DMS 273 (cell line): ENCODE measurements at regions not wholly inside any gene's neighbourhood (a gene's known extent, or its start where the extent isn't known, plus 50 kb on each side); places are given as distances from the start of the nearest gene placed in this dataset.
A peak's percentile ranks its signal among the peaks of the same experiment; 100 is the strongest.

Experiments used
- DNase-seq: peaks from one replicate; lab custom pipeline; 2025; ENCODE audit not compliant: unreplicated experiment; lab: John Stamatoyannopoulos, UW

DNA sequence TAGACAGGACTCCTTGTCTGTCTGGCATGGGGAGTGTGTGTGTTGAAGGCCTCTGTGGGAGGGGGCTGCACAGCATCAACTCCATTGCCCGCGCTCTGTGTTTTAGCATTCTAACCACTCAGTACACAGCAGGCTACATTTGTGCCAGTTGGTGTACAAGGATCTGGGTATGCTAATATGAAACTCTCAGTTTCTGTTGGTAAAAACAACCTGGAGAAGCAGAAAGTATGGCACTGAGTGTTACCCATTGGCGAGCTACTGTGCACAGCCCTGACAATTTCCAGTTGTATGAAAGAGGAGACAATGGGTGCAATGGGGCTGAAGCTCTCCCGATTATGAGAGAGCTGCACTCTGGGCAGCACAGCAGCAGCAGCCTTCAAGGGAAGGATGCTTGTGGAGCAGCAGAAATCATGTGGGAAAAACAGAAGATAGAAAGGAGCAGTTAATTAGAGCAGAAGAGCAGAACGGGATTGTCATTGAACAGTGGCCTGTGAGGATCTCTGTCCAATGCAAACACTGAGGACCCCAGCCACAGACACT is 443.6 kb downstream of the CBLN2 start:
- no peak for DNase-seq

GRCh38 chr18:72091369-72091768 is 452.8 kb downstream of the CBLN2 start:
- DNase-seq: no peak

DNA sequence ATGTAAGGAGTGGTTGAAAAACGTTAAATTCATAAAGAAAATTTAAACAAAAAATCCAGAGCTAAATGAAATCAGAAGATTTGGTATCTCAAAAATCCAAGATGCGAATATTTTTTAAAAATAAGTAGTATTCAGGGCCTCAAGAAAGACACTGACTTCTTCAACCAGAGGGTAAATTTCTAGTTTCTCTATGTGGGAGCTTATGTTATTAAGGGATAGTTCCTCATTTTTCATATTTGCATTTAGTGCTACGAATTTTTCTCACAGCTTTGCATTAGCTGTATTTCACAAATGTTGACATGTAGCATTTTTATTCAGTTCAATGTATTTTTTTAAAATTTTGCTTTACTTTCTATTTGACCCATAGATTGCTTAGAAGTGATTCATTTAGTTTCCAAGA is 454.7 kb downstream of the CBLN2 start:
- no peak for DNase-seq

GRCh38 chr18:72086421-72086820 is 457.7 kb downstream of the CBLN2 start:
- DNase-seq: peak; percentile 38

- DNase-seq: no peak
Observed at GRCh38 chr18:72075040-72075439, 469.1 kb downstream of the CBLN2 start.

- no peak for DNase-seq
Observed at GRCh38 chr18:72063001-72063400, 481.1 kb downstream of the CBLN2 start.

DNA sequence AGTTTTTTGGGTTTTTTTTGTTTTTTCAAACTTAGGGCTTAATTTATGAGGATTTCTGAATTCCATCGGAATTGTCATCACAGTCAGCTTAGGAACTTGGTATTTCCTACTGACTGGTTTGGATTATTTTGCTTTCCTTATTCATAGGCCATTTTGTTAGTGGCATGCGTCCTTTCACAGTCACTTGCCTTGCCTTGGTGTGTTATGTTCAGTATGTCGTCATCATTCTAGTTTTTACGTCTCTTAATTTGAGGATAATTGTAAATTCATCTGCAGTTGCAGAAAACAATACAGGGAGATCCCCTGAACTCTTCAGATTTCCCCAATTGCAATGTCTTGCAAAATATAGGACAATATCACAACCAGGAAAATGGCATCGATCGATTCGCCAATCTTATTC is 485.3 kb downstream of the CBLN2 start:
- no peak for DNase-seq

DNA sequence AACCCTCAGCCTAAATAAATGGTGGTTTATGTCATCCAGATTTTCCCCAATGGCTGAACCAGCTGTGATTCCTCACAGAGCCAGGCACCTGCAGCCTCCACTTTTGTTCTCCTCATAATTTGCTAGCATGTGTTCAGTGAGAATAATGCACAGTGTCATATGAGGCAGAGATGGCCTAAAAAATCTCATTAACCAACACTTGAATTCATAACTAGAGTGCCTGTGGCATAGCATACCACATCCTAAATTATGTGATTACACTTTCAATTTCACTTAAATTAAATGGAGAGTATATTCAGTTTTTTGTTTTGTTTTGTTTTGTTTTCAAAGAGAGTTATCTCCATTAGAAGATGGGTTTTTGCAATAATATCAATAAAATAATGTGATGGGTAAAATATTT is 488.0 kb downstream of the CBLN2 start:
- no peak for DNase-seq

GRCh38 chr18:72041313-72042032 is 502.7 kb downstream of the CBLN2 start:
- DNase-seq: no peak

DNA sequence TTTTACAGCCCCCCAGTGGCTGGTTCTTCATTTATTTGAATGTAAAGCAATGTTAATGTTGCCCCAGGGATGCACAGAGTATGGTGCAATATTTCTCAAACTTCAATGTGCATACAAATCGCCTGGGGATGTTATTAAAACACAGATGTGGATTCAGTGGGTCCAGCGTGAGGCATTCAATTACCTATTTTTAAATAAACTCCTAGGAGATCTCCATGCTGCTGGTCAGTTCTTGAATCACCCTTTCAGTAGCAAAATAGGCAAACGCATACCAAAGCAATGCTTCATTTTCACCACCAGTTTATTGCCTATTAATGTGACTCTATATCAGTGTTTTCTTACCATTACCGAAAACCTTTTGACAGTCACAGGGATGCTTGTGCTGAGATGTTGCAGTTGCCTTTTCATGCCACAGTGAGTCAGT is 530.7 kb downstream of the CBLN2 start:
- DNase-seq: no peak

DNA sequence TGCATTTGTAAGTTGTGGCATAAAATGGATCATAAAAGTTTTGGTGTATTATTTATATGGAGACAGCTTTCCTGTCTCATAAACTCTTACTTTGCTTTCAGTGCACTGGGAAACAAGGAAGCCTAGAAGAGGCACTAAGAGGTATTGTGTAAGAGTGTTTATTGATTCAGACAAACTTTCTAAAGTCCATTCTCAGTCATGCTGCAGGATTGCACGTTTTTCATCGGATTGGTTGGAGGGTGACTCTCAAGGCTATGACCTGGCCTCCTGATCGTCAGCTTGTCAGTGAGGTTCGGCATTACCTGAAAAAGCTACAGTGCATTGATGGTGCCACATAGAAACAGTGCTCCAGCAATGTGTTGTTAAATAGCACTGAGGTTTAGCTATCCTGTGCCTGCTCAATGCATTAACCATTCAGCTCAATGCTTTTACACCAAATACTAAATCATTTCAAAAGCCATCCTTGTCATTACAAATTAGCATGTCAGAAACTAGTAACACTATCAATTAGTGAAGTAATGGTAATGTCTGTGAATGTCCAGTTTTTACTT is 545.5 kb downstream of the CBLN2 start:
- DNase-seq: no peak

DNA sequence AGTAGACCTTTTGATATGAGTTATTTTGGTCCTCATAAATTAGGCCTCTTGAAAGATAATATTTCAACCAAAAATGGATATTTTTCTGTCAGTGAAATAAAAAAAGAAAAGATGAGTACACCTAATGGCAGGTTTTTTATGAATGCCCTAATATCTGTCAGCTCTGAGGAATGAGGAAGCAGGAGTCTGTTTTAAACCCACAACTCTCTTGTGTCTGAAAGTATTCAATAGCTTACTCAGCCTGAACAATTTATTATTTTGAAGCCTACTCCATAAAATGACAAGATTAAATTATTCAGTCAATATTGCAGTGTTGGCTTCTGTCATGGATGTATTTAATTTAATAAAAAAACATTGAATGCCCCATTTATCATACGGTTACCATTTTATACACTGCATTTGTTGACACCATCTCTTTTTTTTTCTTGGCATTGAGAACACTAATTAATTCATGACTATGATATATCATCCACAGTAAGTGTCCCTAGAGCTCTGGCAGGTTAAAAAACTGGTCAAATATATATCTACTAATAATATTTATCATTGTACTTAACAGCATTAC is 548.2 kb downstream of the CBLN2 start:
- DNase-seq: no peak

- no peak for DNase-seq
Observed at GRCh38 chr18:71994273-71994672, 549.9 kb downstream of the CBLN2 start.

DNA sequence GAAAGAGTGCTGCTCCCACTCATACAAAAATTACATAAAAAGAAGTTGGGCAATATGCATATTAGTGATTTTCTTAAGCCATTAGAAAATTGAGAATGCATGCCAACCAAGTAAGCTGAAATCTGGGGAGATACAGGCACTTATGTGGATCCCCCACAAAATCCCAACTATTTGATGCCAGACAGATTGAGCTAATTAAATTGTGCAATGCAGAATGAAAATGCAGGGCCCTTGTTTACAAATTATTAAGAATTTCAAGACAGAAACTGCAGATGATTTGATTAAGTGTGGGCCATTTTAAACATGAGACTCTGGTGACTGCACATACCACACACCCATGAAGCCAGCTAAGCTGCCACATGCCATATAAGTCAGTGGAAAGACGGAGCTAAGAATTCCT is 554.5 kb downstream of the CBLN2 start:
- no peak for DNase-seq

- DNase-seq: no peak
Observed at GRCh38 chr18:71986351-71987050, 557.6 kb downstream of the CBLN2 start.

- no peak for DNase-seq
Observed at GRCh38 chr18:71976744-71977143, 567.4 kb downstream of the CBLN2 start.

GRCh38 chr18:71966791-71967190 is 577.4 kb downstream of the CBLN2 start:
- DNase-seq: no peak

GRCh38 chr18:71958605-71959004 is 585.5 kb downstream of the CBLN2 start:
- DNase-seq: no peak

DNA sequence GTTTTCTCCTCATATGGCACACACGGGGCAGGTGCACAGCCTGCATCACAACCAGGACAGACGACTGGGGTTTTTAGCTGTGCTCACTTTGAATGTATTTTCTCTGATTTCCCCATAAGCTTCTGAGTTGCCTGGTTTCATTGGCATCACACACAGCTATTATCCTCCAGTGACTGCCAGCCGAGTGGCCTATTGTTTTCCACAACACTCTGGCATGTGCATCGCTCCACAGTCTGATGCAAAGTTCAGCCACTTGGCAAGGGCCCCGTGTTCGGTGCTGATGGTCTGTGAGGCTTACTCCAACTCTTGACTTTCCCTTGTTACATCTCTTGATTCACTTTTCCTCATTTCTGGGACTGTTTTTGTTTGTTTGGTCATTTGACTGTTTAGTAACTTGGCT is 593.1 kb downstream of the CBLN2 start:
- DNase-seq: no peak

DNA sequence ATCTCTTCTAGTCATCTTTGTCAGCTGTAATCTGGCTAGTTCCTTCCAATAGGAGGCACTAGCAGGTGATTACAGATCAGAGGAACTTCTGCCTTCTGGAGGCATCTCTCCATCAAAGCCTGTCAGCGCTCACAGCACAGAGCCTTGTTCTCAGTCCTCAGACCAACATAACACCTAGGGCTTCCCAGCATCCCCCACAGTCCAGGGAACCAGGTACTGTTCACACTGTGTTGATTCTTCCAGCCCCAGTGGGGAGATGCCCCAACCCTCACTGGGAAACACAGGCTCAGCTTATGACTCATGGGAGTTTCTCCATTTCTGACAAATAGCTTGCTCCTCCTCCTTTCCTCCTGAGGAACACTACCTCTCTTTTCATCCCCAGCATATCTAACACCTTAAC is 601.7 kb downstream of the CBLN2 start:
- DNase-seq: no peak

DNA sequence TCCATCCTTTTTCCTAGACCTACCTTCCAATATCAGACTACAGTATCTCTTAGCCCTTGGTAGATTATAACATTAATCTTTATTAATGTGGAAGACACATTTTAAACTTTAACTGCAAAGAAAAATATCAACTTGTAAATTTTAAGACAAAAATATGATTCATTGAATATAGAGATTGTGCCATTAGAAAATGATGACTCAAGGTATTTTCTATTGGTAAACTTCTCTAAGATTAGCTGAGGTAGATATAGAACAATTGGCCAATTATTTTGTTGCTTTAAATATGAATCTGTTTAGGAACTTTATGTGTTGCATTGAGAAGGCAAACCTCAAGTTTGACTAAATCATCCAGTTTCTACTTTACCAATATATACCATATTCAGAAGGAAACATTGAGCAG is 604.7 kb downstream of the CBLN2 start:
- DNase-seq: no peak

DNA sequence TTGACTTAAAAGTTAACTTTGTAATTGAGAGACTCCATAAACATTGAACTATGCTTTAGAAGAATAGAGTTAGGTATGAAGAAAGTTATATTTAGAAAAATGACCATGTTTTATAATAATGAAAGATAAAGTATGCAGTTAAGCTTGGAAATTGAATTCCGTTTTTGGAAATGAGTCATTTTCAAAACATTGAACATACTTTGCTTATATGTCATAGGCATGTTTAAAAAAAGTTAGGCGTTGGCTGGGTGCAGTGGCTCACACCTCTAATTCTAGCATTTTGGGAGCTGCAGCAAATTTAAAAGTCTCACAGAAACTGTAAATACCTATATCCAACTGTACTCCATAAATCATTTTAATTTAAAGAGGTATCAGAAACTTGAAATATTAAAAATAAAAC is 607.4 kb downstream of the CBLN2 start:
- DNase-seq: no peak
